Stimulated activated CD8-positive, alpha-beta memory T cell treated with anti-CD3 and anti-CD28 coated beads, Interleukin-7, amount 100 ng/mL, for 4 hours (primary cell): ENCODE measurements at regions not wholly inside any gene's neighbourhood (a gene's known extent, or its start where the extent isn't known, plus 50 kb on each side); places are given as distances from the start of the nearest gene placed in this dataset.

ENCODE experiments used
- DNase-seq, 2 donors: peaks; one replicate each; pipeline ENCODE4 v3.0.0-alpha.2; 2020; ENCODE audit warnings: low read depth in 2 of 2

DNA sequence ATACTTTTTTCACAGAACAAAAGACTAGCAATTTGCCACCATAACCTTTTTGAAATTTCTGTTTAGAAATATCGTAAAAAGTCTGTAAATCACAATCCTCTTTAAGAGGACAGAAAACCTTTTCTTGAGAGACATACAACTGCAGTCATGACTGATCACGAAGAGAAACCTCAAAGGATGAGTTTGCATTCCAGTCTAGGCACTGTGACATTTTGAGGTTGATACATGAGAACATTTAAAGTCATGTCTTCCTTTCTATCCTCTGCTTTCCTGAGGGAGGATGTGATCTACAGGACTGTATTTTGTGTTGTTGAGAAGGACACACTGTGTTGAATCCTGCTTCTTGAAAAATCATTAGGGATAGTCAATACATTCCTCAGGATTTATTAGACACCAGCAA is 476.7 kb upstream of the CCDC179 start:
- no peak for DNase-seq

DNA sequence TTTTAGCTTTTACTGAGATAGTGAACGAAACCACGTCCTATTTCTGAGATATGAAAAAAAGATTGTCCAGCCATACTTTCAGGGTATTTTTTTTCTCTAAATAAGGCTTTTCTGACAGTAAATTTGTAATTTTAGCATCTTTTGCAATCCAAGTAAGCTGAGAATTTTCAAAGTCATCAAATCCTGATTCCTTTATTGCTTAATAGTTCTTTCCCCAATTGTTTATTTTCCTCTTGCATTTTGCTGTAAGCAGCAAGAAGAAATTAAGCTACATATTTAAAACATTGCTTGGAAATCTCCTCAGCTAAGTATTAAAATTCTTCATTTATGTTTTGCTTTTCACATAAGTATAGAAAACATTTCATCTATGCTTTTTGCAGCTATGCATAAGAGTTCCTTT is 493.3 kb upstream of the CCDC179 start:
- DNase-seq: no peak

DNA sequence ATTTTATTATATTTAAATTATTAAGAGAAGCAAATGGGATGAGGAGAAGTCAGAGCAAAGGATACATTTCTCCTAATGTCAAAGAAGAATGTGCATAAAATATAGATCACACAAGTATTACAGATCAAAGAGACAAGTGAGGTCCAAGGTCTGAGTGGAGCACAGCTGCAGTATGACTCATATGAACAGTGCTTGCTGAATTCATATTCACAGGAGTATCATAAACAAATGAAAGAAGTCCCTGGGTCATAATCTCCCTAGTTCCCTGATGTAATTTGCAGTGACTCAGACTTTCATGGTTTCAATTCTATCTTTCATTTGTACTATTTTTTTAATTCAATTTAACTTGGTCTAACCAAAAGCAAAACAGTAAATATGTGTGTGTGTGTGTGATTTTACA is 499.0 kb upstream of the CCDC179 start:
- DNase-seq: no peak

DNA sequence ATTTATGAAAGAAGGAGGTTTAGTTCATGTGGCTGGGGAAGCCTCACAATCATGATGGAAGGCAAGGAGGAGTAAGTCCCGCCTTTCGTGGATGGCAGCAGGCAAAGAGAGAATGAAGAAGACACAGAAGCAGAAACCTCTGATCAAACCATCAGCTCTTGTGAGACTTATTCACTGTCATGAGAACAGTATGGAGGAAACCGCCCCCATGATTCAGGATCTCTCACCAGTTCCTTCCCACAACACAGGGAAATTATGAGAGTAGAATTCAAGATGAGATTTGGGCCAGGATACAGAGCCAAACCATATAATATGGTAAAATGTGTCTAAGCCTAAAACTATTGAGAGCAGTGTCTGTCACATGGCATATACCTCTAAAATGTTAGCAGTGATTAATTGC is 503.8 kb upstream of the CCDC179 start:
- no peak for DNase-seq

DNA sequence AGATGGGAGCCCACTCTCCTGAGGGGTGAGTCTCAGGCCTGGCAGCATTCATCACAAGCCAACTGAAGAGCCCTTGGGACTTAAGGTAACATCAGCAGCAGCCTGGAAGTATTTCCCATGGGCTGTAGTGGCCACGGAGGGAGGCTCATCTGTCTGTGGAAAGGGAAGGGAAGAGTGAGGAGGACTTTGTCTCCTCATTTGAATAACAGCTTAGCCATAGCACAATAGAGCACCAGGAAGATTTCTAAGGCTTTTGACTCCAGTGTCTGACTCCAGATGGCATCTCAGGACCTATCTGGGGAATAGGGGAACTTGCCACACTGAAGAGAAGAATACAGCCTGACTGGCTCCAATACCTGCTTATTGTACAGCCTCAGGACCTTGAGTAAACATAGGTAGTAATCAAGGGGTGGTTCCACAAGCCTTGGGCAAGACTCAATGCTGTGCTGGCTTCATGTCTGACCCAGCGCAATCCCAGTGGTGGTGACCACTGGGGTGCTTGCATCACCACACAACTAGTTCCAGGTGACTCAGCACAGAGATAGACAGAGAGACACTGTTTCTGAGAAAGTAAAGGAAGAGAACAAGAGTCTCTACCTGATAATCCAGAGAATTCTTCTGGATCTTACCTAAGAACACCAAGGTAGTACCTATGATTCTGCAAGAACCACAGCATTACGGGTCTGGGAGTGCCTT is 510.5 kb upstream of the CCDC179 start:
- no peak for DNase-seq

DNA sequence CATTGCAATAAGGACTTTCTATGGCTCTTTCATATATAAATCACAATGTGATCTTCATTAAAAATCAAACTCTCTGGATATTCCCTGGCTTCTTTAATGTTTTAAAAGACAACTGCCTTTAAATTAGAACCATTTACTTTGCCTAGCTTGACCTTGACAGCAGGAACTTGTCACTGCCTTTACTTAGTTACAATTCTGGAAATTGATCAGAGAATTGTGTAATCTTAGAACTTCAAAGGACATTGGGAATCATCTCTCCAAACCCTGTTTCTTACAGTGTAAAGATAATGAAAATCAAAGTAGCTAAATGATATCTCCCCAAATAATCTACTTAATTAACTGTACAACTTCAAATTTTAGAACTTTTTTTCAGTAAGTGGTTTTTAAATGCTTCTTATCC is 517.6 kb upstream of the CCDC179 start:
- no peak for DNase-seq

DNA sequence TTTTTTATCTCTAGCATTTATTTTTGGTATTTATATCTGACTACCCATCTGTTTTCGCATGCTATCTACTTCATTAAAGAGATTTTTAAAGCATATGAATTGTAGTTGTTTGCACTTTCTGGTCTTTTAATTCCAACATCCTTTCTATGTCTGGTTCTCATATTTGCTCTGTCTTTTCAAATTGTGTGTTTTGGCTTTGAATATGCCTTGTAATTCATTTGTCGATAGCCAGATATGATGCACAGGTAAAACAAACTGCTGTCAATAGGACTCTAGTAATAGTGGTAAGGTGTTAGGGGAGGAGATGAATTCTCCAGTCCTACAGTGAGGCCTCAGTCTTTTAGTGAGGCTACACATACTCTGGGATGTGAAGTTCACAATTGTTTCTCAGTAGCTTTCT is 530.8 kb upstream of the CCDC179 start:
- DNase-seq: no peak

DNA sequence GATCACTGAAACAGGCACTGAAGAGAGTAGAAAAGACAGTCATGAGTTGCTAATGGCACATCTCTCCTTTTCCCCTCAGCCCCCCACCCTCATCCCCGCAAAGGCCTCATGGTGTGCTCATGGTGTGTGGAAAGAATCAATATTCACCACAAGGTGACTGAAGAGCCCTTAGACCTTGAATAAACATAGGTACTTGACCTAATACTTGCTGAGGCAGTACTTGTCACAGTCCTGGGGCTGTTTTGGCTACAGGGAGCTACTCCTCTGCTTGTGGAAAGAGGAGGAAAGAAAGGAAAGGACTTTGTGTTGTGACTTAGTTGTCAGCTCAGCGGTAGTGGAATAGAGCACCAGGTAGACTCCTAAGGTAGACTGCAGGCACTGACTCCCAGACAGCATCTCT is 537.8 kb upstream of the CCDC179 start:
- no peak for DNase-seq

DNA sequence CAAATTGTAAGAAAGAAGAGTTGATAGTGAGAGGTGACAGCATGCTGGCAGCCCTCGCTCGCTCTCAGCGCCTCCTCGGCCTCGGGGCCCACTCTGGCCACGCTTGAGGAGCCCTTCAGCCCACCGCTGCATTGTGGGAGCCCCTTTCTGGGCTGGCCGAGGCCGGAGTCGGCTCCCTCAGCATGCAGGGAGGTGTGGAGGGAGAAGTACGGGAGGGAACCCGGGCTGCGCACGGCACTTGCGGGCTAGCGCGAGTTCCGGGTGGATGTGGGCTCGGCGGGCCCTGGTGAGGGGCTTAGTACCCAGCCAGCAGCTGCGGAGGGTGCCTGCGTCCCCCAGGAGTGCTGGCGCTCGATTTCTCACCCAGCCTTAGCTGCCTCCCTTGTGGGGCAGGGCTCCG is 539.7 kb upstream of the CCDC179 start:
- no peak for DNase-seq

DNA sequence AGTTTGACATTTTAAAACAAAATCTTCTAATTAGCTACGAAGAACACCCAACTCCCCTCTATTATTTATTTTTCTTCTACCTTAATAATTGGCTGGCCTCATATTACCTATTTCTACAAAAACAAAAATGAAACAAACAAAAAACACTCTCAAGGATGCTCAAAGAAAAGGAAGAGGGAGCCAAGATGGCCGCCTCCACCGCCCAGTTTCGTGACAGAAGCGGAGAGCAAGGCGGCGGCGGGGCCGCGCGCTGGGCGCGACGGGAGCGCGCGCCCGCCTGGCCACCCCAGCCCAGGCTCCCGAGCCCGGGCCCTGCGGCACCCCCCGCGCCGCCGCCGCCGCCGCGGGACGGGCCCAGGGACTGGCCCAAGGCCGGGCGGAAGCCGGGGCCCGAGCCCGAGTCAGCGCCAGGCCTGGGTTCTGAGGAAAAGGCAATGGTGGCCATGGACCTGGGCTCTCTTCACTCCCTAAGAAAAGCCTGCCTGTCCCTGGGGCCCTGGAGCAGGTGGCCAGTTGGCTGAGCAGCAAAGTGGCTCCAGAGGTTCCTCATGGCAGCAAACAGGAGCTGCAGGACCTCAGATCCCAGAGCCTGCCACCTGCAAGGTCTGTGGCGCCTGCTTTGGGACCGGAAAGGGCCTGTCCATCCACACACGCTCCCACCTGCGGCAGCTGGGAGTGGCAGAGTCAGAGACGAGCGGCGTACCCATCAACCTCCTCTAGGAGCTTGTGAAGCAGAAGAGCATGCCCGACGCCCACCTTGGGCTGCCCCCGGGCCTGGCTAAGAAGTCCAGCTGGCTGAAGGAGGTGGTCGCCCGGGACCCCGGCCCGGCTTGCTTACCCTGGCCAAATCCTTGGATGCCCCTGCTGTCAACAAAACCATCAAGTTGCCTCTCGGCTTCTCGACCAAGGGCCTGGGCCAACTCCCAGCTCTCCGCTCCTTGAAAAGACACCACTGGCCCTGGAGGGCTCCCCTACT is 543.2 kb upstream of the CCDC179 start:
- DNase-seq: no peak

DNA sequence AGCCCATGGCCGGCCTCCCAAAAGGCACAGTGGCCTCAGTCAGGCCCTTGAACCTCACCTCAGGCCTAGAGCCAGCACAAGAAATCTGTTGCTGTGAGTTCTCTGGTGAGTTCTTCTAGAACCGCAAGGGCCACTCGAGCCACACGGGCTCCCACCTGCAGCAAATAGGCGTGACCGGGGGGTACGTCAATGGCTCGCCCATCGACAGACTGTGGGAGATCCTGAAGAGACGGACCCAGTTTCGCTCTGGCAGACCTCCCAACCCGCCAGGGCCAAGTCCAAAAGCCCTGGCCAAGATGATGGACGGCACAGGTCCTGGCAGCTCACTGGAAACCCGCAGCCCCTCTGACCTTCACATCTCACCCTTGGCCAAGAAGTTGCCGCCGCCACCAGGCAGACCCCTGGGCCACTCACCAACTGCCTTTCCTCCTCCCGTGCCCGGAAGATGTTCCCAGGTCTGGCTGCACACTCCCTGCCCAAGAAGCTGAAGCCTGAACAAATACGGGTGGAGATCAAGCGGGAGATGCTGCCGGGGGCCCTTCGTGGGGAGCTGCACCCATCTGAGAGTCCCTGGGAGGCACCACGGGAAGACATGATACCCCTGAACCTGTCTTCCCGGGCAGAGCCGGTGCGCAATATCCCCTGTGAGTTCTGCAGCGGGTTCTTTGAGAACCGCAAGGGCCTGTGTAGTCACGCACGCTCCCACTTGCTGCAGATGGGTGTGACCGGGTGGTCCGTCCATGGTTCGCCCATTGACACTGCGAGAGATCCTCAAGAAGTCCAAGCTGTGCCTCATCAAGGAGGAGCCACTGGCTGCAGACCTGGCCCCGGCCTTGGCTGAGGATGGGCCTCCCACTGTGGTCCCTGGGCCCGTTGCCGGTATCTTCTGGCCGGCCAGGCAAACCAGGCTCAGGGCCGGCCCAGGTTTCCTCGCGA is 544.2 kb upstream of the CCDC179 start:
- DNase-seq: no peak

DNA sequence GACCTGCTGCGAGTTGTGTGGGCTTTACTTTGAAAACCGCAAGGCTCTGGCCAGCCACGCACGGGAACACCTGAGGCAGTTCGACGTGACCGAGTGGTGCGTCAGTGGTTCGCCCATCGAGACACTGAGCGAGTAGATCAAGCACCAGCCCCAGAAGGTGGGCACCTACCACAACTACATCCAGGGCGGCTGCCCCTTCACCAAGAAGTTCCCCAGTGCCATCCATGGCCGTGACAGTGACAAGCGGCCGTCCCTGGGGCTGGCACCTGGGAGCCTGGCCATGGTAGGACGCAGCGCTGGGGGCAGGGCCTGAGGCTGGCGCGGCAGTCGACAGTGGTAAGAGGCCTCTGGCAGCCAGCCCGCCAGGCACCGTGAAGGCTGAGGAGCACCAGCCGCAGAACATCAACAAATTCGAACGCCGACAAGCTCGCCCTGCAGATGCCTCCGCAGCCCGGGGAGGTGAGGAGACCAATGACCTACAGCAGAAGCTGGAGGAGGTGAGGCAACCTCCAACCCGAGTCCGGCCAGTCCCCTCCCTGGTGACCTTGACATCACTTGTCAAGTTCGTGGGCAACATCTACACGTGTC is 545.2 kb upstream of the CCDC179 start:
- no peak for DNase-seq

DNA sequence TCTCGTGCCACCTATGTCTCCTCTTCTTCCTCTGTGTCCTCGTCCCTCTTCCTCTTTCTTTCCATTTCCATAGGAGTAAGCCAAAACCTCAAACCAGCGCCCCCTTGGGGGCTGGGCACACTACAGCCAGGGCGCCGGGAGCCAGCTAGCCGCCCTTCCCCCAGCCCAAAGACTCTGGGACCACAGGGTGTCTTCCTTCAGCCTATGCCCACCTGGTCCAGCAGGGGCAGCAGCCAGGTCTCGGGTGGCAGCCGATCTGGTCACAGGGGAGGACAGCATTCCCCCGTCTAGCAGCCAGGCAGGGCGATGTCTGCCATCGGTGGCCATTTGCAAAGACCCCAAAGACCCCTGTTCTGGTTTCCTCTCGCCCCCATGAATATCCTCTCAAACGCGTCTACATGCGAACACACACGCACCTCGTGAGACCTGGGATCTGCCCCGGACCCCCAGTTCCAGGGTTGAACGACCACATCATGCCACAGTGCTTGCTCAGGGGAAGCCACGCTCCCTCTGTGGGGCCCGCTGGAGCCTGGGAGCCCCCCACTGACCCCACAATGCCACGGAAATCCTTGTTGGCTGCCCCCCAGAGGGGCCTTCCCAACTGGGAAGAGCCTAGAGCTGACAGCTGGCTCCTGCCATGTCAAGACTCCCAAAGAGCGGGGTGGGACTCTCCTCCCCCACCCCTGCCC is 546.0 kb upstream of the CCDC179 start:
- DNase-seq: no peak

DNA sequence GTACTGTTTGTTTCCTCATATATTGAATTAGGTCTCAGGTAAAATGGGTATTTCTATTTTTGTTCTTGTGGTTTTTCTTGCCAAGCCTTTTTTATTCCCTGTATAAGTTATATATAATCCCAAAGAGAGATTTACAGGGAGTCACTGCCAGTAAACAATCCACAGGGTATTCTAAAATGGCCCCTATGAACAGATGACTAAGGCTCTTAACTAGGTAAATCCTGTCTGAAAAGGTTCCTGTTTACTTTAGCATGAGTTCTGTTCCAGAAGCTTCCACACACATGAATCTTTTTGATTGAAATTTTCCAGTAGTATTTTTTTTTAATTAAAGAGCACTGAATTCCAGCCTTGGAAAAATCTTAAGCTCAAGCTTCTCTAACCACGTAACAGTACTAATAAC is 552.8 kb upstream of the CCDC179 start:
- no peak for DNase-seq

DNA sequence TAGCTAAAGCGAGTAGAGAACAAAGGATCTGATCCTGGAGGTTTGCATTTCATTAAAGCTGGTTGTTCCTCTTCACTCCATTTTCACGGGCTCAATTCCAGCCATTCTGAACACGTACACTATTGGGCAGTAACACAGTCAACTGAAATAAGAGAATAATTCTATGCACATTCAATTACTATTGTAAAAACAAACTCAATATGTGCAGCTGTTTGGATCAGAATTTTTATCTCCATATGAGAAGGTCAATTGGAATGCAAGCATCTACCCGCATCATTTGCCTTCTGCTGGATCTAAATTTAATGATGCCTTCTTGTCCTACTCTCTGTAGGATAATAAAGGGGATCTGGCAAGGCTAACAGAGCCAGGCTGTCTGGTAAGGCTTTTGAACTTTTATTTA is 562.8 kb upstream of the CCDC179 start:
- no peak for DNase-seq

DNA sequence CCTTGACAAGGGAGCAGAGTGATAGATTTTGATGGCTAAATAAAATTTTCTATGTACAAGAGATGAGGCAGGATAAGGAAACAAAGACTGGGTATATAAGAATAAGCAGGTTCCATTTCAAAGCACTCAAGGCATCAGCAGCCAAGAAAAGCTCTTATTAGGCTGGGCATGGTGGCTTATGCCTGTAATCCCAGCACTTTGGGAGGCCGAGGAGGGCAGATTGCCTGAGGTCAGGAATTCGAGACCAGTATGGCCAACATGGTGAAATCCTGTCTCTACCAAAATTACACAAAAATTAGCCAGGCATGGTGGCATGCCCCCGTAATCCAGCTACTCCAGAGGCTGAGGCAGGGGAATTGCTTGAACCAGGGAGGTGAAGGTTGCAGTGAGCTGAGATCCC is 563.4 kb upstream of the CCDC179 start:
- DNase-seq: no peak

DNA sequence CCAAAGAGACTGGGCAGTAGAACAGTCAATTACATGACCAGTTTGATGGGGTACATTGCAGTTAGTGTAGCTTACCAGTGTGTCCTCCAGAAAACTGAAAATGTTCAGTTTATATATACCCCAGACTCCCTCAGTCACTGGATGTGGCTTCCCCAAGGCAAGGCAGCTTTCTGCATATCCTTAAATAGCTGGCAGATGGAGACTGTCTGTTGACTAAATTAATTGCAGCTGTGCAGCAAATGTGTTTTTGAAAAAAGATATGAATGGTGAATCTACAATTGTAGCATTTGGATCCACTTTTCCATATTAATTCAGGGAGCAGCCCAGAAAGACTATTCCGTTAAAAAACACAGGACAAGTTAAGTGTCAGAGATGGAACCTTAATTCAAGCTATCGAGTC is 565.1 kb upstream of the CCDC179 start:
- no peak for DNase-seq

DNA sequence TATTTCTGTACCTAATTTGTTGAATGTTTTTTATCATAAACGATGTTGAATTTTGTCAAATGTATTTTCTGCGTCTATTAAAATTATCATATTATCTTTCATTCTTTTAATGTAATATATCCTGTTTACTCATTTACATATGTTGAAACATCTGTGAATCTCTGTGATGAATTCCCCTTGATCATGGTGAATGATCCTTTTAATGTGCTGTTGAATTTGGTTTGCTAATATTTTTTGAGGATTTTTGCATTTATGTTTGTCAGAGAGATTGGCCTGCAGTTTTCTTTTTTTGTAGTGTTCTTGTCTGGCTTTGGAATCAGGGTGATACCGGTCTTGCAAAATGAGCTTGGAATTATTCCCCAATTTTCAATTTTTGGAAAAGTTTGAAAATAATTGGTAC is 569.3 kb upstream of the CCDC179 start:
- DNase-seq: no peak

DNA sequence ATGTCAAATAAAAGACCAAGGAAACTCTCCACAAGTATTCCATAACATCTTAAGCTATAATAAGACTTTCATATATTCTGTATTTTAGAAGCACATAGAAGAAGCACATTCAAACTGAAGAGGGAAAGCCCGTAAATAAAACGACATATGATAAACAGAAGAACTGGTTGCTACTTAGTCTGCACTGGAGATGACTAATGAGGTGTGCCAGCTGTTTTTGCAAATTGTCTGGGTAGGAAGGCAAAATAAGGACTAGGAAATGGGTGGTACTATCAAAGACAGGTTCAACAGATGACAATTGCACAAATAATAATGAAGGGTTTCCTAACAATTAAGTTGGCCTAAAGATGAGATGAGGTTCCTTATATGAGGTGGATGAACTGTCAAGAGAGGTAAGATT is 593.2 kb upstream of the CCDC179 start:
- no peak for DNase-seq

DNA sequence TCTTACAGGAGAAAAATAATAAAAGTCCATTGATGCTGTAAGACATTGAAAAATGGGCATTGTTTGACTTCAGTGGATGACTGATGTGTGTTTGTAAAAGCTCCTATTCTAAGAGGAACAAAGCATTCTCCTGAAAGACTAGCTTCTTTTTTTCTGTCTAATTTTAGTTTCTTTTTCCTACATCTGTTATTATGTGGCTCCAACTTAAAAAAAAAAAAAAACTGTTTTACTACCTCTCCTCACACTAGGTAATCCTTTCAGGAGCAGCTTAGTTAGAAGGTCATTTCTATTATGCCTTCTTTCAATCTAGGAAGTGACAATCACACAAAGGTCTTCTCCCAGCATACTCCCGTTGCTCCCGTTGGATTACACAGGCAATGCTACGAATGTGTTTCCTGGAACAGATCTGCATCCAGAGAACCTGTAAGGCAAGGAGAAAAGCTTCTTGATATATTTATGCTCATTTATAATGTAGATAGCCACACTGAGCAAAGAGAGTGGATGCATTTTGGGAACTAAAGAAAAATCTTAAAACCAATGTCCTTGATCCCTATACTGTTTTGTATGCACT is 595.1 kb upstream of the CCDC179 start:
- no peak for DNase-seq

DNA sequence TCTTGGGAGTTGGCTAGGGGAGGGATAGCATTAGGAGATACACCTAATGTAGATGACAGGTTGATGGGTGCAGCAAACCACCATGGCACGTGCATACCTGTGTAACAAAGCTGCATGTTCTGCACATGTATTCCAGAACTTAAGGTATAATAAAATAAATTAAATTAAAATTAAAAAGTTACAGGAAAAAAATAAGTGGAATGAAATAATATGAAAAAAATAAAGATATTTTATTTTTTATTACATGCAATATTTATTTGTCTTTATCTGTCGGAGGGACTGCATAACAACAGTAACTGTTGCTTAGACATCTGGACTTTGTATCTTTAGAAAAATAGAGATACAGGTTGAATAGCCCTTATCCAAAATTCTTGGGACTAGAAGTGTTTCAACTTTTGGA is 597.4 kb upstream of the CCDC179 start:
- no peak for DNase-seq
